ENCODE measurements at regions not wholly inside any gene's neighbourhood (a gene's known extent, or its start where the extent isn't known, plus 50 kb on each side); places are given as distances from the start of the nearest gene placed in this dataset.

- TF ChIP-seq NR2C1 (IDR thresholded peaks at IDR 0.05), result no peak
- no peak for TF ChIP-seq NR2C1 (tag; IDR thresholded peaks at IDR 0.05)
- TF ChIP-seq HLTF (IDR thresholded peaks at IDR 0.05), result no peak
- TF ChIP-seq TAF9B (IDR thresholded peaks at IDR 0.05; ENCODE audit: partially characterized antibody), result no peak
- TF ChIP-seq ZNF764 (CRISPR knock-in tag; IDR thresholded peaks at IDR 0.05; ENCODE audit: low read depth), result no peak
- no peak for TF ChIP-seq AFF1 (IDR thresholded peaks at IDR 0.05; ENCODE audit: low read depth in 1 of 2, partially characterized antibody in 2 of 2)
These were observed 541.3 kb downstream of the OMA1 start (continued) for GRCh38 chr1:58005212-58005611.

DNA sequence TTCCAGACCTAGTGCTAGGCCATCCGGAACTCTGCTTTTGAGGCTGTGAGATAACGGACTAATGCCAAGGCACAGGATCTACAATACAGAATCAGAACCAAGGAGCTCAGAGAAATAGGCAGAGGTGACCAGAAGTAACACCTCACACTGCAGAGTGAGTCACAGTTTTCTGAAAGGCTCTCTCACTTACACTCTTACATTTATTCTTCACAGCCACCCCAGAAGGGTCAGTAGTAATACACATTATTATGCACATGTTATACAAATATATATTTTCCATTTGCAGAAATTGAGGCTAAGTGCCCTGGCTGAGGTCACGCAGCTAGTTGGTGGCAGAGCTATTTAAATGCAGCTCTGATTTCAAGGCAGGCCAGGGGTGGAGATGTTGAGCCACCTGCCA lies 542.5 kb downstream of the OMA1 start:
- Histone ChIP-seq H3K4me1 (replicated peaks in 1 of 2; ENCODE audit: control insufficient read depth in 2 of 2, insufficient read depth in 2 of 2, low read length in 2 of 2) (no peaks in the 10 kb centered on the region), H3K79me2 (ENCODE audit: control insufficient read depth, insufficient read depth, low read length) (no peaks in the 10 kb centered on the region), H3K27ac (ENCODE audit: extremely low read depth, low read depth, low read length) (no peak overlapping the region), H3K9me3 (replicated peaks; ENCODE audit: control insufficient read depth, insufficient read depth, low read depth, low read length) (no peaks in the 10 kb centered on the region), H3K9me1 (ENCODE audit: control insufficient read depth, insufficient read depth, low read length) (no peaks in the 10 kb centered on the region), H4K20me1 (replicated peaks; ENCODE audit: control insufficient read depth, insufficient read depth, low read length) (no peaks in the 10 kb centered on the region), H3K27me3 (ENCODE audit: control insufficient read depth in 2 of 2, insufficient read depth in 2 of 2, low read length in 2 of 2) (no peaks in the 10 kb centered on the region), H3K36me3 (ENCODE audit: control insufficient read depth, insufficient read depth, low read length) (no peaks in the 10 kb centered on the region), H3K4me3 (no peak overlapping the region), H3K4me2 (ENCODE audit: insufficient read depth, low read length) (no peak overlapping the region), H2AFZ (ENCODE audit: low read depth, low read length) (no peak overlapping the region), H3K9ac (ENCODE audit: insufficient read depth in 1 of 2, low read depth in 2 of 2, low read length in 2 of 2) (no peak overlapping the region)
- DNase-seq (ENCODE audit: extremely low read depth in 1 of 4, low spot score in 3 of 4), result no peak
- WGBS (ENCODE audit: insufficient coverage, low coverage, missing lambda C conversion rate), result 0% methylated on average over 3 of the region's 3 CpGs
- ChIA-PET CTCF (ENCODE audit: low intra/inter-chr PET ratio) (no interaction called here), POLR2A (interaction anchor here (1.0 to 1.5 kb wide), 2 partner anchors 12 to 16 kb away, joined by 3 to 4 read pairs; no protein-coding TSS in a partner anchor)
- TF ChIP-seq CHCHD3 (CRISPR knock-in tag; IDR thresholded peaks at IDR 0.05), result no peak
- no peak for FAIRE-seq
- no TSS peak for BruUV-seq (replicated peaks)
- intact Hi-C loops (cut with micrococcal nuclease), result no loop called here
- in situ Hi-C loops (cut with MboI), result no loop called here
- ATAC-seq, result no peak

Measured in K562 (cell line).